ENCODE measurements at regions not wholly inside any gene's neighbourhood (a gene's known extent, or its start where the extent isn't known, plus 50 kb on each side); places are given as distances from the start of the nearest gene placed in this dataset.

- peaks cover 4% of the 10 kb centered on the region for H3K27me3 Mint-ChIP-seq
- no peak overlapping the region for H3K4me3 Mint-ChIP-seq
- ChIA-PET CTCF (no interaction called here), POLR2A (no interaction called here)
- no peaks in the 10 kb centered on the region for H3K9me3 ChIP-seq (ENCODE audit: control extremely low read depth in 1 of 3, control insufficient read depth in 2 of 3, insufficient read depth in 1 of 3, low read length in 2 of 3)
- H3K4me2 ChIP-seq (replicated peaks; ENCODE audit: low read depth, low read length, poor library complexity, severe bottlenecking) = no peak overlapping the region
- no peaks in the 10 kb centered on the region for H3K79me2 ChIP-seq (ENCODE audit: control insufficient read depth, insufficient read depth, low read length)
- intact Hi-C loops (cut with micrococcal nuclease) = no loop called here
- no peak overlapping the region for H3K27ac ChIP-seq (ENCODE audit: low read length in 2 of 2)
- no peak overlapping the region for H3K27ac Mint-ChIP-seq
- H3K4me1 ChIP-seq (ENCODE audit: control insufficient read depth in 2 of 2, insufficient read depth in 2 of 2, low read length in 2 of 2) = no peaks in the 10 kb centered on the region
- DNase-seq (no peak), ATAC-seq (ENCODE audit: low read depth) (no peak)
- no peaks in the 10 kb centered on the region for H3K27me3 ChIP-seq (replicated peaks in 1 of 4; ENCODE audit: control extremely low read depth in 1 of 4, control insufficient read depth in 3 of 4, insufficient read depth in 4 of 4, low read length in 3 of 4)
- no peak overlapping the region for H3K4me3 ChIP-seq (ENCODE audit: control extremely low read depth in 1 of 5, extremely low read depth in 1 of 5, insufficient read depth in 1 of 5, low read depth in 2 of 5, low read length in 4 of 5)
- H4K20me1 ChIP-seq (ENCODE audit: control insufficient read depth, insufficient read depth, low read length, poor library complexity, severe bottlenecking) = no peaks in the 10 kb centered on the region
- 69% methylated on average over 4 of the region's 11 CpGs for WGBS (ENCODE audit: insufficient coverage)
- no peak overlapping the region for H2AFZ ChIP-seq (ENCODE audit: insufficient read depth, low read depth, low read length, poor library complexity, severe bottlenecking)
- TF ChIP-seq CTCF (IDR thresholded peaks at IDR 0.05) (no peak), EZH2 (IDR thresholded peaks at IDR 0.05; ENCODE audit: borderline replicate concordance, insufficient read depth, low read depth, low read length, poor library complexity, severe bottlenecking) (no peak)
- no peaks in the 10 kb centered on the region for H3K36me3 ChIP-seq (replicated peaks in 1 of 2; ENCODE audit: control extremely low read depth in 1 of 2, control insufficient read depth in 1 of 2, extremely low read depth in 1 of 2, insufficient read depth in 2 of 2, low read length in 1 of 2)
- no peak overlapping the region for H3K9ac ChIP-seq (ENCODE audit: low read length)
- no peaks in the 10 kb centered on the region for H3K4me1 Mint-ChIP-seq
- H3K9me3 Mint-ChIP-seq (ENCODE audit: insufficient read depth) = no peaks in the 10 kb centered on the region
Measured at GRCh38 chr1:213329406-213330008, 278.5 kb downstream of the RPS6KC1 start.

GRCh38 chr1:213330281-213330680, 279.2 kb downstream of the RPS6KC1 start:
- peaks cover 4% of the 10 kb centered on the region for H3K27me3 Mint-ChIP-seq
- no peak overlapping the region for H3K9ac ChIP-seq (ENCODE audit: low read length)
- intact Hi-C loops (cut with micrococcal nuclease) = no loop called here
- no peaks in the 10 kb centered on the region for H4K20me1 ChIP-seq (ENCODE audit: control insufficient read depth, insufficient read depth, low read length, poor library complexity, severe bottlenecking)
- H3K4me3 ChIP-seq (ENCODE audit: control extremely low read depth in 1 of 5, extremely low read depth in 1 of 5, insufficient read depth in 1 of 5, low read depth in 2 of 5, low read length in 4 of 5) = no peak overlapping the region
- no peak overlapping the region for H2AFZ ChIP-seq (ENCODE audit: insufficient read depth, low read depth, low read length, poor library complexity, severe bottlenecking)
- H3K4me1 Mint-ChIP-seq = no peaks in the 10 kb centered on the region
- CTCF ChIA-PET = no interaction called here
- no peaks in the 10 kb centered on the region for H3K27me3 ChIP-seq (replicated peaks in 1 of 4; ENCODE audit: control extremely low read depth in 1 of 4, control insufficient read depth in 3 of 4, insufficient read depth in 4 of 4, low read length in 3 of 4)
- POLR2A ChIA-PET = no interaction called here
- no peak overlapping the region for H3K4me3 Mint-ChIP-seq
- H3K79me2 ChIP-seq (ENCODE audit: control insufficient read depth, insufficient read depth, low read length) = no peaks in the 10 kb centered on the region
- no peak overlapping the region for H3K27ac Mint-ChIP-seq
- H3K36me3 ChIP-seq (replicated peaks in 1 of 2; ENCODE audit: control extremely low read depth in 1 of 2, control insufficient read depth in 1 of 2, extremely low read depth in 1 of 2, insufficient read depth in 2 of 2, low read length in 1 of 2) = no peaks in the 10 kb centered on the region
- H3K9me3 ChIP-seq (ENCODE audit: control extremely low read depth in 1 of 3, control insufficient read depth in 2 of 3, insufficient read depth in 1 of 3, low read length in 2 of 3) = no peaks in the 10 kb centered on the region
- H3K4me2 ChIP-seq (replicated peaks; ENCODE audit: low read depth, low read length, poor library complexity, severe bottlenecking) = no peak overlapping the region
- DNase-seq (no peak), ATAC-seq (ENCODE audit: low read depth) (no peak)
- TF ChIP-seq CTCF (IDR thresholded peaks at IDR 0.05) (no peak), EZH2 (IDR thresholded peaks at IDR 0.05; ENCODE audit: borderline replicate concordance, insufficient read depth, low read depth, low read length, poor library complexity, severe bottlenecking) (no peak)
- no CpG with 5 or more reads among the region's 3 CpGs for WGBS (ENCODE audit: insufficient coverage)
- H3K4me1 ChIP-seq (ENCODE audit: control insufficient read depth in 2 of 2, insufficient read depth in 2 of 2, low read length in 2 of 2) = no peaks in the 10 kb centered on the region
- no peaks in the 10 kb centered on the region for H3K9me3 Mint-ChIP-seq (ENCODE audit: insufficient read depth)
- no peak overlapping the region for H3K27ac ChIP-seq (ENCODE audit: low read length in 2 of 2)

Measured in B cell (primary cell).